Esophagus muscularis mucosa (tissue), 4 donors: ENCODE measurements at regions not wholly inside any gene's neighbourhood (a gene's known extent, or its start where the extent isn't known, plus 50 kb on each side); places are given as distances from the start of the nearest gene placed in this dataset.

ENCODE experiments used
- DNase-seq: peaks from one replicate; pipeline ENCODE4 v3.0.0-alpha.2; 2017; ENCODE audit errors: extremely low spot score
- H3K27ac ChIP-seq, 4 donors: fragments of 200-600 bp; sonication (generic); replicated peaks in 1 of 4; 1 replicate in 3 of 4; 2 replicates in 1 of 4; pipeline ENCODE4 v1.5.1; 2016 to 2019; ENCODE audit warnings: mild to moderate bottlenecking in 1 of 4
- H3K27me3 ChIP-seq, 4 donors: fragments of 200-600 bp; sonication (generic); one replicate each; pipeline versions ENCODE4 v1.5.1 to v1.6.0; 2016 to 2019
- H3K36me3 ChIP-seq, 4 donors: fragments of 200-600 bp; sonication (generic); one replicate each; pipeline ENCODE4 v1.5.1; 2016 to 2019
- H3K4me1 ChIP-seq, 4 donors: fragments of 200-600 bp; sonication (generic); one replicate each; pipeline ENCODE4 v1.5.1; 2016 to 2019
- H3K4me3 ChIP-seq, 4 donors: fragments of 200-600 bp; sonication (generic); 1 replicate in 2 of 4; 2 replicates in 2 of 4; pipeline ENCODE4 v1.5.1; 2016 to 2019; ENCODE audit warnings: mild to moderate bottlenecking in 4 of 4, moderate library complexity in 1 of 4
- H3K9me3 ChIP-seq, 4 donors: fragments of 200-600 bp; sonication (generic); 1 replicate in 3 of 4; 2 replicates in 1 of 4; pipeline ENCODE4 v1.5.1; 2016 to 2019
- CTCF ChIP-seq, 3 experiments: fragments of 200-600 bp in 2 of 3; fragments of 450-650 bp in 1 of 3; sonication (generic) in 2 of 3; IDR thresholded peaks; one replicate each; pipeline ENCODE4 v1.5.1; 2017 to 2019; ENCODE audit warnings: antibody characterized with exemption in 3 of 3, mild to moderate bottlenecking in 2 of 3, moderate library complexity in 1 of 3
- EP300 ChIP-seq: sonication (generic); formaldehyde crosslinking; IDR thresholded peaks from one replicate; pipeline ENCODE4 v1.6.1; 2017; ENCODE audit warnings: antibody characterized with exemption
- POLR2A ChIP-seq: fragments of 450-650 bp; IDR thresholded peaks from one replicate; pipeline ENCODE4 v1.6.1; 2017; ENCODE audit warnings: antibody characterized with exemption, moderate library complexity, mild to moderate bottlenecking, low read depth
- POLR2AphosphoS5 ChIP-seq, 2 donors: sonication (generic); formaldehyde crosslinking; IDR thresholded peaks; one replicate each; pipeline ENCODE4 v1.6.1; 2017; ENCODE audit warnings: antibody characterized with exemption in 2 of 2
- WGBS: methylation state at CpG from one replicate; pipeline ENCODE4 v1.1.5; 2018; 5-methylcytosine and 5-hydroxymethylcytosine counted together
- intact Hi-C: fragments of 100-400 bp; cut with DNase I; formaldehyde crosslinking; loops from one replicate; pipeline ENCODE4 v1.15.1; 2023

- Histone ChIP-seq H3K27me3 (no peaks in the 10 kb centered on the region), H3K36me3 (no peaks in the 10 kb centered on the region), H3K27ac (no peak overlapping the region), H3K9me3 (no peaks in the 10 kb centered on the region), H3K4me1 (no peaks in the 10 kb centered on the region), H3K4me3 (no peak overlapping the region)
- TF ChIP-seq CTCF (IDR thresholded peaks at IDR 0.05): no peak
- intact Hi-C loops: no loop called here
- DNase-seq: no peak
- 82% methylated on average over 8 of the region's 9 CpGs for WGBS
Measured at GRCh38 chr2:41859615-41860514, 188.0 kb upstream of the PKDCC start.

- 80% methylated on average over 2 of the region's 2 CpGs for WGBS
- intact Hi-C loops: no loop called here
- Histone ChIP-seq H3K27ac (no peak overlapping the region), H3K36me3 (no peaks in the 10 kb centered on the region), H3K4me3 (no peak overlapping the region), H3K9me3 (no peaks in the 10 kb centered on the region), H3K27me3 (no peaks in the 10 kb centered on the region), H3K4me1 (no peaks in the 10 kb centered on the region)
- no peak for TF ChIP-seq POLR2A
- DNase-seq: no peak
Measured at GRCh38 chr2:41863062-41863461, 184.8 kb upstream of the PKDCC start.

DNA sequence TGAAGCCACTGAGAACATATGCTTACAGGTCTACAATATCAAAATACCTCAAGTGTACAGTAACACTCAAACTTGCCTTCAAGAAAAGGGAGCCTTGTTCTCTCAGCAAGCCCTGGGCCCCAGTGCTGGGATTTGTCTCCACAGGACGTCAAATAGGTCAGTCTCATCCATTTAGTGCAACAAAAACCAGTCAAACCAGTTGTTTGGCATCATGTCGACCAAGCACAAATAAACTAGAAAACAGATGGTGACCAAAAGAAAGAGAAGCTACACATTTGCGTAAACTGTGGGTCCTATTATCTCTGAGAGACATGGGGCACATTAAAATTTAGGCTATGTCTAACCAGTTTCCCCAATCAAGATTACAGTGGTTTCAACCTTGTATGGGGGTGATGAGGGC lies 182.6 kb upstream of the PKDCC start:
- TF ChIP-seq POLR2A: no peak
- TF ChIP-seq CTCF (IDR thresholded peaks at IDR 0.05): no peak
- TF ChIP-seq POLR2AphosphoS5 (IDR thresholded peaks at IDR 0.05): no peak
- TF ChIP-seq EP300: no peak
- Histone ChIP-seq H3K27me3 (no peaks in the 10 kb centered on the region), H3K36me3 (no peaks in the 10 kb centered on the region), H3K9me3 (no peaks in the 10 kb centered on the region), H3K4me3 (no peak overlapping the region), H3K27ac (no peak overlapping the region), H3K4me1 (peaks cover 0 to 5% (median 2%) of the 10 kb centered on the region in 4 donors)
- intact Hi-C loops: no loop called here
- no peak for DNase-seq
- 78% methylated on average over 3 of the region's 3 CpGs for WGBS

DNA sequence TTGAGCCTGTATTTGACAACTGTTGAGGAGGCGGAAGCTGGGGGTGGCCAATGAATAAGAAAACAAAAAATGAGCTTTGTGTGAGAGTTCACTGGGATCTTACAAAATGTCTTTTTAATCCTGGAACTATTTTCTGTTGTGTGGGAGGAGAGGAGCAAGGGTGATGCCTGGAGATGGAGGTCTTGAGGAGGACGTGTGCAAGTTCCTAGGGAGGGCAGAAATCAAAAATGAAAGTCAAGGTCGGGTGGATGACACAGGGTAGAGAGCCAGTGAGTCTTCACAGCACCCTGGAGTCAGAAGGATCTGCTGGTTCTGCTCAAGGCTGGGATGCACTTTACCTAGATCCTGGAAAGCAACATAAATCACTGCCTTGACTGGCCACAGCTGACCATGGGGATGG lies 180.3 kb upstream of the PKDCC start:
- Histone ChIP-seq H3K27ac (no peak overlapping the region), H3K27me3 (no peaks in the 10 kb centered on the region), H3K36me3 (no peaks in the 10 kb centered on the region), H3K4me1 (peaks cover 0 to 9% (median 4%) of the 10 kb centered on the region in 4 donors), H3K4me3 (no peak overlapping the region), H3K9me3 (no peaks in the 10 kb centered on the region)
- TF ChIP-seq POLR2A: no peak
- TF ChIP-seq POLR2AphosphoS5 (IDR thresholded peaks at IDR 0.05): no peak
- TF ChIP-seq EP300: no peak
- TF ChIP-seq CTCF (IDR thresholded peaks at IDR 0.05): no peak
- intact Hi-C loops: no loop called here
- DNase-seq: no peak
- 72% methylated on average over 3 of the region's 3 CpGs for WGBS

DNA sequence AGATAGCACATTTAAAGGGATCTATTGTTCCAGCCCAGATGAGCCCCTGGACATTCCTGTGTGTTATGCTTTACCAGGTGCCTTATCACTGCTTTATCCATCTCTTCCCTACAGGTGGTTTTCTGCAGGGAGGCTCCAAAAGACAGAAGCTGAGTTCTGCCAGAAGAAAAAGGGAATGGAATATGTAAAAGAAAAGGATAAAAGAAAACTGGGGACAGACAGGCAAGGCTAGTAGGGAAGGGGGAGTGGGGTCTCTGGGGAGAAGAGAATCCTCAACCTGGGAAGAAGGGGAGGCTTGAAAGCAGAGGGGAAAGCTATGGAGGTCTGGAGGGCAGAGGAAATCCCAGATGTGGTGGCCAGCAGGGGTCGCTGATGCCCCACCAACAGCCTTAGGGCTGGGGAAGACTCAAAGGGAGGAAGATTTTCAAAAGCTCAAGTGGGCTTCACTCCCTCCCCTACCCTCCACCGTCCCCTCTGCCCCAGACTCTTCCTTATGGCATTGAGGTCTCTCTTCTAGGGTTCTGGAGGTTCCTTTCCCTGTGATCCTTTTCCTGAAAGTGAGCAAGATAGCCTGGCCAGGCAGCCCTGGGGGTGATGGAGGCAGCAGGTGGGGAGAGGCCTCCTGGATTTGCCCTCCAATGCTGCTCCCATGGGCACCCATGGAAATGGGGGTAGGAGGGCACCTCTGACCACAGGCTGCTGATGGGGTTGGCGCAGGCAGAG lies 178.1 kb upstream of the PKDCC start:
- 39% methylated on average over 3 of the region's 3 CpGs for WGBS

More for the DNA sequence above, 178.1 kb upstream of the PKDCC start:
- TF ChIP-seq POLR2A: no peak
- TF ChIP-seq EP300: no peak
- TF ChIP-seq POLR2AphosphoS5 (IDR thresholded peaks at IDR 0.05): peak in 1 of 2 donors; percentile 23
- peak; percentile 87 to 89 (median 88) for TF ChIP-seq CTCF (IDR thresholded peaks at IDR 0.05)
- no peaks in the 10 kb centered on the region for H3K36me3 ChIP-seq
- no peaks in the 10 kb centered on the region for H3K27me3 ChIP-seq
- H3K9me3 ChIP-seq: no peaks in the 10 kb centered on the region
- no peak overlapping the region for H3K4me3 ChIP-seq
- intact Hi-C loops: loop anchor here (1.0 kb wide), 1 partner anchor 217 kb away; no protein-coding TSS in a partner anchor
- H3K4me1 ChIP-seq: peaks cover 0 to 21% (median 18%) of the 10 kb centered on the region in 4 donors
- DNase-seq: no peak
- no peak overlapping the region for H3K27ac ChIP-seq
